Keratinocyte (primary cell): ENCODE measurements at regions not wholly inside any gene's neighbourhood (a gene's known extent, or its start where the extent isn't known, plus 50 kb on each side); places are given as distances from the start of the nearest gene placed in this dataset.

Experiments
- EZH2 ChIP-seq: IDR thresholded peaks from one replicate; pipeline ENCODE4 v1.6.1; 2012; ENCODE audit warnings: inconsistent platforms, mild to moderate bottlenecking, low read length, moderate library complexity
- TF ChIP-seq, protein P1 (sequence below), 3 experiments: IDR thresholded peaks in 1 of 3; conservative IDR thresholded peaks in 1 of 3; optimal IDR thresholded peaks in 1 of 3; 2 replicates in 2 of 3; 3 replicates in 1 of 3; pipeline versions ENCODE3 to v1.5.1; 2011; ENCODE audit warnings: low read length in 3 of 3, mild to moderate bottlenecking in 3 of 3, moderate library complexity in 2 of 3, control low read depth in 1 of 3, inconsistent platforms in 1 of 3; ENCODE audit not compliant: insufficient read depth in 2 of 3; ENCODE audit errors: extremely low read depth in 1 of 3

DNA sequence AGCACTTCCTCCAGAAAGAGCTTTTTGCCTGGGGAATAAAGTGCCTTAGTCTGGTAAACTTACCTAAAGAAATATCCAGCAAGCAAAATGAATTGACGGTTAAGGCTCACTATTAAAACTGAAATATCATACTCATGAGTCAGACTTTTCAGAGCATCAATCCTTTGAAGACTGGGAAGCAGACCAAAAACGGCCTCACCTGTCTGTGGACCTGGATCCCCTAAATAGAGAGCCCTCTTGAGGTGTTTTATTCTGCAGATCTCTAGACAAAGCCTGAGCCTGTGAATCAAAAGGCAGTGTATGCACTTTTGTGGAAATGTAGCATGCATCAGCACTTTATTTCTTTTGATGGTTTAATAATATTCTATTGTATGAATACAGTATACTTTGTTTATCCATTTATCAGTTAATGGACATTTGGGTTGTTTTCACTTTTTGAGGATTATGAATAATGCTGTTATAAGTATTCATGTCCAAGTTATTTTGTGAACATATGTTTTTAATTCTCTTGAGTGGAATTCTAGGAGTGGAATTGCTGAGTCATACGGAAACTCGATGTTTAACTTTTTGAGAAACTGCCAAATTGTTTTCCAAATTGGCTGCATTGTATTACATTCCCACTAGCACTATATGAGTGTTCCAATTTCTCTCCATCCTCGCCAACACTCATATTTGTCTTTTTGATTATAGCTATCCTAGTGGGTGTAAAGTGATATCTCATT, 449.0 kb upstream of the IGFBP3 start:
- TF ChIP-seq, protein P1, sequence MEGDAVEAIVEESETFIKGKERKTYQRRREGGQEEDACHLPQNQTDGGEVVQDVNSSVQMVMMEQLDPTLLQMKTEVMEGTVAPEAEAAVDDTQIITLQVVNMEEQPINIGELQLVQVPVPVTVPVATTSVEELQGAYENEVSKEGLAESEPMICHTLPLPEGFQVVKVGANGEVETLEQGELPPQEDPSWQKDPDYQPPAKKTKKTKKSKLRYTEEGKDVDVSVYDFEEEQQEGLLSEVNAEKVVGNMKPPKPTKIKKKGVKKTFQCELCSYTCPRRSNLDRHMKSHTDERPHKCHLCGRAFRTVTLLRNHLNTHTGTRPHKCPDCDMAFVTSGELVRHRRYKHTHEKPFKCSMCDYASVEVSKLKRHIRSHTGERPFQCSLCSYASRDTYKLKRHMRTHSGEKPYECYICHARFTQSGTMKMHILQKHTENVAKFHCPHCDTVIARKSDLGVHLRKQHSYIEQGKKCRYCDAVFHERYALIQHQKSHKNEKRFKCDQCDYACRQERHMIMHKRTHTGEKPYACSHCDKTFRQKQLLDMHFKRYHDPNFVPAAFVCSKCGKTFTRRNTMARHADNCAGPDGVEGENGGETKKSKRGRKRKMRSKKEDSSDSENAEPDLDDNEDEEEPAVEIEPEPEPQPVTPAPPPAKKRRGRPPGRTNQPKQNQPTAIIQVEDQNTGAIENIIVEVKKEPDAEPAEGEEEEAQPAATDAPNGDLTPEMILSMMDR (optimal IDR thresholded peaks at IDR 0.05 in 1 of 3, IDR thresholded peaks at IDR 0.05 in 1 of 3, conservative IDR thresholded peaks at IDR 0.05 in 1 of 3; ENCODE audit: extremely low read depth in 1 of 3, insufficient read depth in 2 of 3, low read length in 3 of 3) = peak in 1 of 3 experiments; percentile 6
- TF ChIP-seq EZH2 = no peak
